HCT116 (cell line): ENCODE measurements at regions not wholly inside any gene's neighbourhood (a gene's known extent, or its start where the extent isn't known, plus 50 kb on each side); places are given as distances from the start of the nearest gene placed in this dataset.

Source experiments
- ATAC-seq: fragments of 200-7000 bp; cut with Tn5 transposase; 2 replicates; pipeline ENCODE4 v1.9.1; 2020; ENCODE audit warnings: mild to moderate bottlenecking, moderate library complexity
- BruUV-seq: library from RNA; stranded (reverse); fragments of 400-500 nt; replicated peaks from 2 replicates; lab custom pipeline; 2021; lab: Mats Ljungman, UMichigan
- CTCF ChIA-PET: fragments of 300-600 bp; sonication (Branson Sonifier 250); formaldehyde crosslinking; loops from one replicate; lab custom pipeline; 2021; ENCODE audit warnings: antibody characterized with exemption; lab: Charles Lee
- POLR2A ChIA-PET: fragments of 300-600, 350-600 bp; sonication (Branson Sonifier 250); formaldehyde crosslinking; loops from one replicate; lab custom pipeline; 2021; ENCODE audit warnings: antibody characterized with exemption; lab: Charles Lee
- RAD21 ChIA-PET, 2 experiments: fragments of 300-600 bp; sonication (Branson Sonifier 250); formaldehyde crosslinking; loops; one replicate each; lab custom pipeline; 2023; ENCODE audit warnings: low total read pairs in 2 of 2; ENCODE audit not compliant: uncharacterized antibody in 2 of 2, unreplicated experiment in 2 of 2, low non-redundant PET in 1 of 2; lab: Charles Lee
- DNase-seq: peaks from one replicate; pipeline ENCODE4 v3.0.0-alpha.2; 2010; ENCODE audit warnings: low read depth, low spot score
- H2AFZ ChIP-seq: fragments of 200-600 bp; shearing (Covaris generic), sonication (generic); 2 replicates; pipeline ENCODE4 v1.6.1; 2017; ENCODE audit warnings: low read depth, mixed run types, mixed read lengths, antibody characterized with exemption, low read length; ENCODE audit not compliant: poor library complexity, severe bottlenecking
- H3K27ac ChIP-seq: 2 replicates; pipeline ENCODE4 v1.5.1; 2012; ENCODE audit warnings: low read depth, low read length
- H3K27me3 ChIP-seq: fragments of 200-600 bp; sonication (generic); 2 replicates; pipeline ENCODE4 v1.6.1; 2016; ENCODE audit warnings: mixed run types, low read length, mixed read lengths; ENCODE audit not compliant: insufficient read depth
- H3K36me3 ChIP-seq, 2 experiments: fragments of 200-500 bp in 1 of 2; fragments of 200-600 bp in 1 of 2; sonication (Bioruptor generic) in 1 of 2; sonication (generic) in 1 of 2; 2 replicates each; pipeline versions ENCODE4 v1.5.1 to v1.6.1; 2014 to 2016; ENCODE audit warnings: low read length in 2 of 2, inconsistent platforms in 1 of 2, mixed read lengths in 1 of 2, mixed run types in 1 of 2; ENCODE audit not compliant: insufficient read depth in 2 of 2, control insufficient read depth in 1 of 2
- H3K4me1 ChIP-seq, 2 experiments: fragments of 200-600 bp in 1 of 2; sonication (generic) in 1 of 2; 2 replicates each; pipeline versions ENCODE4 v1.5.1 to v1.6.1; 2012 to 2017; ENCODE audit warnings: low read length in 2 of 2, inconsistent platforms in 1 of 2, mild to moderate bottlenecking in 1 of 2, mixed read lengths in 1 of 2, mixed run types in 1 of 2, moderate library complexity in 1 of 2; ENCODE audit not compliant: insufficient read depth in 2 of 2, control insufficient read depth in 1 of 2
- H3K4me2 ChIP-seq: fragments of 200-600 bp; sonication (generic); 2 replicates; pipeline ENCODE4 v1.6.1; 2017; ENCODE audit warnings: mixed run types, low read length, mixed read lengths
- H3K4me3 ChIP-seq, 2 experiments: fragments of 200-600 bp in 1 of 2; sonication (generic) in 1 of 2; replicated peaks in 1 of 2; 2 replicates each; pipeline ENCODE4 v1.5.1; 2011 to 2016; ENCODE audit warnings: low read length in 2 of 2, control low read depth in 1 of 2, low read depth in 1 of 2, mild to moderate bottlenecking in 1 of 2, mixed read lengths in 1 of 2, mixed run types in 1 of 2
- H3K79me2 ChIP-seq: fragments of 200-600 bp; sonication (generic); 2 replicates; pipeline ENCODE4 v1.6.1; 2017; ENCODE audit warnings: mild to moderate bottlenecking, mixed run types, low read length, moderate library complexity, mixed read lengths; ENCODE audit not compliant: insufficient read depth
- H3K9ac ChIP-seq: fragments of 200-600 bp; sonication (generic); 2 replicates; pipeline ENCODE4 v1.6.1; 2016; ENCODE audit warnings: low read length, mixed read lengths
- H3K9me2 ChIP-seq: fragments of 200-600 bp; sonication (generic), shearing (Covaris generic); 2 replicates; pipeline ENCODE4 v1.6.1; 2017; ENCODE audit warnings: mixed run types, mild to moderate bottlenecking, moderate library complexity; ENCODE audit not compliant: insufficient read depth
- H3K9me3 ChIP-seq, 2 experiments: fragments of 200-500 bp in 1 of 2; fragments of 200-600 bp in 1 of 2; sonication (Bioruptor generic) in 1 of 2; sonication (generic) in 1 of 2; 2 replicates each; pipeline ENCODE4 v1.6.1; 2014 to 2017; ENCODE audit warnings: low read length in 2 of 2, mixed read lengths in 2 of 2, inconsistent platforms in 1 of 2, low read depth in 1 of 2, mild to moderate bottlenecking in 1 of 2, mixed run types in 1 of 2, moderate library complexity in 1 of 2; ENCODE audit not compliant: control insufficient read depth in 1 of 2, insufficient read depth in 1 of 2
- H4K20me1 ChIP-seq: fragments of 200-600 bp; sonication (generic), shearing (Covaris generic); 2 replicates; pipeline ENCODE4 v1.6.1; 2017; ENCODE audit warnings: mixed run types, mild to moderate bottlenecking, moderate library complexity; ENCODE audit not compliant: insufficient read depth
- CTCF ChIP-seq, 3 experiments: fragments of 200-600 bp in 1 of 3; sonication (generic) in 1 of 3; IDR thresholded peaks in 2 of 3; conservative IDR thresholded peaks in 1 of 3; 2 replicates each; pipeline ENCODE4 v1.5.1; 2012 to 2017; ENCODE audit warnings: low read depth in 2 of 3, low read length in 2 of 3, antibody characterized with exemption in 1 of 3, borderline replicate concordance in 1 of 3, control low read depth in 1 of 3, mild to moderate bottlenecking in 1 of 3, mixed read lengths in 1 of 3, mixed run types in 1 of 3, moderate library complexity in 1 of 3; ENCODE audit not compliant: insufficient read depth in 1 of 3
- MAX ChIP-seq: IDR thresholded peaks from 2 replicates; pipeline ENCODE4 v1.6.1; 2012
- POLR2AphosphoS5 ChIP-seq: IDR thresholded peaks from 2 replicates; pipeline ENCODE4 v1.6.1; 2011; ENCODE audit warnings: mild to moderate bottlenecking, low read depth, low read length, moderate library complexity
- RAD21 ChIP-seq: IDR thresholded peaks from 2 replicates; pipeline ENCODE4 v1.6.1; 2012; ENCODE audit warnings: low read depth, mild to moderate bottlenecking
- YY1 ChIP-seq: IDR thresholded peaks from 2 replicates; pipeline ENCODE4 v1.6.1; 2011; ENCODE audit warnings: low read length, low read depth, moderate library complexity, mild to moderate bottlenecking; ENCODE audit not compliant: insufficient replicate concordance; ENCODE audit errors: extremely low read depth
- intact Hi-C: fragments of 100-400 bp; cut with micrococcal nuclease; formaldehyde crosslinking; loops from 2 replicates; pipeline ENCODE4 v1.10.0; 2022

GRCh38 chr3:182364323-182364722 lies 429.0 kb upstream of the ATP11B start:
- H3K4me2 ChIP-seq, result peak overlapping the region; percentile 85
- H3K27ac ChIP-seq, result peak overlapping the region; percentile 91
- no peaks in the 10 kb centered on the region for H3K9me3 ChIP-seq
- no peaks in the 10 kb centered on the region for H3K27me3 ChIP-seq
- no peaks in the 10 kb centered on the region for H3K79me2 ChIP-seq
- ChIA-PET POLR2A (interaction anchor here (0.6 to 2.2 kb wide), 3 partner anchors 12 to 654 kb away, joined by 3 to 6 read pairs (median 3); no protein-coding TSS in a partner anchor), RAD21 (interaction anchor here in 1 of 2 experiments (0.8 to 1.6 kb wide), 2 partner anchors 24 to 431 kb away, joined by 3 to 4 read pairs; no protein-coding TSS in a partner anchor), CTCF (interaction anchor here (0.7 to 1.7 kb wide), 4 partner anchors 10 to 91 kb away, joined by 3 to 5 read pairs (median 3); no protein-coding TSS in a partner anchor)
- H2AFZ ChIP-seq, result peak overlapping the region; percentile 94
- peak overlapping the region; percentile 29; the same call in 1 of the 2 replicates for H3K9ac ChIP-seq
- peaks cover 23 to 29% of the 10 kb centered on the region in 2 experiments for H3K4me1 ChIP-seq
- intact Hi-C loops, result loop anchor here (2.0 to 10.0 kb wide), 2 partner anchors 254 to 660 kb away; no protein-coding TSS in a partner anchor
- BruUV-seq, result TSS peak; percentile 90
- no peaks in the 10 kb centered on the region for H3K9me2 ChIP-seq
- no peaks in the 10 kb centered on the region for H3K36me3 ChIP-seq
- peak; percentile 43 for TF ChIP-seq YY1
- TF ChIP-seq RAD21, result peak; percentile 32
- TF ChIP-seq CTCF (IDR thresholded peaks at IDR 0.05 in 2 of 3, conservative IDR thresholded peaks at IDR 0.05 in 1 of 3; ENCODE audit: borderline replicate concordance in 1 of 3, insufficient read depth in 1 of 3, low read depth in 2 of 3, low read length in 2 of 3), result peak; percentile 9 to 57 (median 56); a peak in 4 of 6 replicates
- TF ChIP-seq MAX, result peak; percentile 39; the same call in 1 of the 2 replicates
- TF ChIP-seq POLR2AphosphoS5, result no peak
- DNase-seq, result peak; percentile 37
- no peaks in the 10 kb centered on the region for H4K20me1 ChIP-seq
- peak; percentile 77 for ATAC-seq
- H3K4me3 ChIP-seq, result peak overlapping the region; percentile 13 to 56
